Neural progenitor cell (in vitro differentiated cells): ENCODE measurements at regions not wholly inside any gene's neighbourhood (a gene's known extent, or its start where the extent isn't known, plus 50 kb on each side); places are given as distances from the start of the nearest gene placed in this dataset.

ENCODE experiments used
- EZH2phosphoT487 ChIP-seq: fragments of 200-600 bp; sonication (generic); IDR thresholded peaks from 2 replicates; pipeline ENCODE4 v1.6.1; 2017; ENCODE audit warnings: antibody characterized with exemption
- TF ChIP-seq, protein P1 (sequence below): fragments of 200-600 bp; sonication (generic); IDR thresholded peaks from 2 replicates; pipeline ENCODE4 v1.5.1; 2017; ENCODE audit warnings: antibody characterized with exemption, mild to moderate bottlenecking

- TF ChIP-seq, protein P1, sequence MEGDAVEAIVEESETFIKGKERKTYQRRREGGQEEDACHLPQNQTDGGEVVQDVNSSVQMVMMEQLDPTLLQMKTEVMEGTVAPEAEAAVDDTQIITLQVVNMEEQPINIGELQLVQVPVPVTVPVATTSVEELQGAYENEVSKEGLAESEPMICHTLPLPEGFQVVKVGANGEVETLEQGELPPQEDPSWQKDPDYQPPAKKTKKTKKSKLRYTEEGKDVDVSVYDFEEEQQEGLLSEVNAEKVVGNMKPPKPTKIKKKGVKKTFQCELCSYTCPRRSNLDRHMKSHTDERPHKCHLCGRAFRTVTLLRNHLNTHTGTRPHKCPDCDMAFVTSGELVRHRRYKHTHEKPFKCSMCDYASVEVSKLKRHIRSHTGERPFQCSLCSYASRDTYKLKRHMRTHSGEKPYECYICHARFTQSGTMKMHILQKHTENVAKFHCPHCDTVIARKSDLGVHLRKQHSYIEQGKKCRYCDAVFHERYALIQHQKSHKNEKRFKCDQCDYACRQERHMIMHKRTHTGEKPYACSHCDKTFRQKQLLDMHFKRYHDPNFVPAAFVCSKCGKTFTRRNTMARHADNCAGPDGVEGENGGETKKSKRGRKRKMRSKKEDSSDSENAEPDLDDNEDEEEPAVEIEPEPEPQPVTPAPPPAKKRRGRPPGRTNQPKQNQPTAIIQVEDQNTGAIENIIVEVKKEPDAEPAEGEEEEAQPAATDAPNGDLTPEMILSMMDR, result no peak
- TF ChIP-seq EZH2phosphoT487, result no peak
Observed at GRCh38 chr13:22103046-22104027, 432.5 kb downstream of the FGF9 start.
